Activated naive CD8-positive, alpha-beta T cell treated with anti-CD3 and anti-CD28 coated beads for 36 hours (primary cell): ENCODE measurements at regions not wholly inside any gene's neighbourhood (a gene's known extent, or its start where the extent isn't known, plus 50 kb on each side); places are given as distances from the start of the nearest gene placed in this dataset.
"Not testable (repeated sequence)": the region's sequence is repeated elsewhere in the genome, so short reads cannot be mapped to it uniquely, and the experiment has no call there.

Experiments
- DNase-seq: peaks from one replicate; pipeline ENCODE4 v3.0.0; 2021
- H3K27ac Mint-ChIP-seq: one replicate; pipeline ENCODE4 v1.8.0; 2022; ENCODE audit warnings: mild to moderate bottlenecking, moderate library complexity, mixed read lengths
- H3K27me3 Mint-ChIP-seq: one replicate; pipeline ENCODE4 v1.8.0; 2022; ENCODE audit warnings: mild to moderate bottlenecking, mixed read lengths
- H3K36me3 Mint-ChIP-seq: one replicate; pipeline ENCODE4 v1.8.0; 2021; ENCODE audit warnings: mild to moderate bottlenecking, mixed read lengths
- H3K4me1 Mint-ChIP-seq: one replicate; pipeline ENCODE4 v1.8.0; 2021; ENCODE audit warnings: mixed read lengths
- H3K4me3 Mint-ChIP-seq: one replicate; pipeline ENCODE4 v1.8.0; 2022; ENCODE audit warnings: mild to moderate bottlenecking, moderate library complexity, mixed read lengths
- H3K9me3 Mint-ChIP-seq: one replicate; pipeline ENCODE4 v1.8.0; 2022; ENCODE audit warnings: mixed read lengths

DNA sequence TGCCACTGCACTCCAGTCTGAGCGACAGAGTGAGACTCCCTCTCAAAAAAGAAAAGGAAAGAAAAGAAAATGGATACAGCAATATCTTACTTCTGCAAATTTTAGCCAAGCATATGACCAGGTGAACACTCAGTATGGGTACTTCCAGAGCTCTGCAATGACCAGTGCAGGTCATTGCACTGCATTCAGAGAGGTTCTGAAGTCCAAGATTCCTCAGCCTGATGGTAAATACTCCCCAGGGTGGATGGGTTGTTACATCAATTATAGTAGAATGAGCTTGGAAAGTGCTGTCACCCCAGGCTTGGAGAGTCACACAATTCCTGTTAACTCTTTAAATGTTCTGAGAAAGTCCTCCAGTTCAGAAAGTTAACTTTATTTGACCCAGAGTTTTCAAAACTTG is 103.7 kb downstream of the RPLP1 start:
- no peaks in the 10 kb centered on the region for H3K27me3 Mint-ChIP-seq
- H3K4me3 Mint-ChIP-seq, result no peak overlapping the region
- peaks cover 5% of the 10 kb centered on the region for H3K36me3 Mint-ChIP-seq
- H3K9me3 Mint-ChIP-seq, result peaks cover 7% of the 10 kb centered on the region
- H3K27ac Mint-ChIP-seq, result no peak overlapping the region
- peaks cover 6% of the 10 kb centered on the region for H3K4me1 Mint-ChIP-seq
- DNase-seq, result no peak

GRCh38 chr15:69557020-69557706 is 104.5 kb downstream of the RPLP1 start:
- DNase-seq, result no peak
- H3K36me3 Mint-ChIP-seq, result no peaks in the 10 kb centered on the region
- H3K27ac Mint-ChIP-seq, result no peak overlapping the region
- no peaks in the 10 kb centered on the region for H3K27me3 Mint-ChIP-seq
- H3K9me3 Mint-ChIP-seq, result no peaks in the 10 kb centered on the region
- peaks cover 6% of the 10 kb centered on the region for H3K4me1 Mint-ChIP-seq
- no peak overlapping the region for H3K4me3 Mint-ChIP-seq

DNA sequence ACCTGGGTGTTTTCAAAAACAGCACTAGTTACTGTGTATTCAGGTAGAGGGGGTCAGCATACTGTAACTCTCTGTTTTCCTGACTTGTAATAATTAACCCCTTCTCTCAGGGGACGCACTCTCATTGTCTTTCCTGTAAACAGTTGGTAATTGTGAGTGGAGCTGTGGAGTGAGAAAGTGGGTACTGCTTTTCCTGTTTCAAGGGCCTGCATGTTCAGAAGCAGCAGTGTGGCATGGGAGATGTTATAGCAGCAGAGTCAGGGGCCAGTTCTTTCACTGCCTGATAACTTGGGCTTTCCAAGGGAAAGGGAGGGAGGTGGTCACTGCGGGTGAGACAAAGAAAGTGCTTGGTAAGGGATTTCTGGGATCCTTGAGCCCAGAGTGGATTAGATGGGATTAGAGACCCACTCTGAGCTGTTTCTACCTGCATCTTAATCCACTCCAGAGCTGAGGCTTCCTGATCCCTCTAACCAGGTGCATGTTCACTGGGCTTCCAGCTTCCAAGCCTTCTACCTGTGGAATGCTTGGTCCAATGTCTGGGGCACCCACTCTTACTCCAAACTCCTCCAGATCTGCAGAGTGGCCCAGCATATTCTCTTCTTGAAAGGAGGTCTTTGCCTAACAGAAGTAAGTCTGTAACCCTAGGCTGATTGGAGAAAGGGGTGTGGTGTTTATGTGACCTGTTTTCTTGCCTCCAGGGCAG is 105.2 kb downstream of the RPLP1 start:
- H3K9me3 Mint-ChIP-seq, result no peaks in the 10 kb centered on the region
- H3K4me1 Mint-ChIP-seq, result peaks cover 6% of the 10 kb centered on the region
- H3K27ac Mint-ChIP-seq, result no peak overlapping the region
- DNase-seq, result no peak
- H3K27me3 Mint-ChIP-seq, result no peaks in the 10 kb centered on the region
- H3K4me3 Mint-ChIP-seq, result no peak overlapping the region
- no peaks in the 10 kb centered on the region for H3K36me3 Mint-ChIP-seq

DNA sequence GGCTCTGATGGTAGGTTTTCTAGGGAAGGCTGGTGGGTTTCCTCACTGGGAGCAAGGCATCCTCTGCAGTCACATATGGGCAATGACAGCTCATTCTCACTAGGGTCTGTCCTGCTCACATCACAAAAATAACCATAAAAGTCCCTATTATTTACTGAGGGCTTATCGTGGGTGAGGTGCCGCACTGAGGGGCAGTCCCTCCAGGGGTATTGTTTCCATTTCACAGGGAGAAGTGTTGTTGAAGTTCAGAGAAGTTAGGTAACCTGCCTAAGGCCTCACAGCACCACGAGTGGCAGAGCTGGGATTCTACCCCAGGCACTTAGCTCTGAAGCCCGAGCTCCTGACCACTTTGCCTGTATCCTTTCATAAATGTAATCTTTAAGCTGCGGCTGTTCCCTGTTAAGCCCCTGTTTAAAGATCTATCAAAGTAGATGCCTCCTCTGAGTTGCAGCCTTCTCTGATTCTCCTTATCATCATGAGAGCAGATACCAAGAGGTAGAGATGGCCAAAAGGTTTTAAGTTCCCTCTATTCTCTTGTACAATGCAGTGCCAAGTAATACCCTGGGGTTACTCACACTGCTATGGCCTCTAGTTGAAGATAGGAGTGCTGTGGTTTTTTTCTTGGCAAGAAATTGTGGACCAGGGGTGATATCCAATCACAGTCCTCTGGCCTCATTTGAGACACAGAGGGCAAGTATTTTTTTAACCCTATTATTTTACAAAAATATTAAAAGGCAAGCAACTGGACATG is 107.0 kb downstream of the RPLP1 start:
- H3K9me3 Mint-ChIP-seq, result no peaks in the 10 kb centered on the region
- H3K27ac Mint-ChIP-seq, result no peak overlapping the region
- DNase-seq, result no peak
- H3K4me3 Mint-ChIP-seq, result no peak overlapping the region
- no peaks in the 10 kb centered on the region for H3K36me3 Mint-ChIP-seq
- peaks cover 6% of the 10 kb centered on the region for H3K4me1 Mint-ChIP-seq
- H3K27me3 Mint-ChIP-seq, result peaks cover 5% of the 10 kb centered on the region

DNA sequence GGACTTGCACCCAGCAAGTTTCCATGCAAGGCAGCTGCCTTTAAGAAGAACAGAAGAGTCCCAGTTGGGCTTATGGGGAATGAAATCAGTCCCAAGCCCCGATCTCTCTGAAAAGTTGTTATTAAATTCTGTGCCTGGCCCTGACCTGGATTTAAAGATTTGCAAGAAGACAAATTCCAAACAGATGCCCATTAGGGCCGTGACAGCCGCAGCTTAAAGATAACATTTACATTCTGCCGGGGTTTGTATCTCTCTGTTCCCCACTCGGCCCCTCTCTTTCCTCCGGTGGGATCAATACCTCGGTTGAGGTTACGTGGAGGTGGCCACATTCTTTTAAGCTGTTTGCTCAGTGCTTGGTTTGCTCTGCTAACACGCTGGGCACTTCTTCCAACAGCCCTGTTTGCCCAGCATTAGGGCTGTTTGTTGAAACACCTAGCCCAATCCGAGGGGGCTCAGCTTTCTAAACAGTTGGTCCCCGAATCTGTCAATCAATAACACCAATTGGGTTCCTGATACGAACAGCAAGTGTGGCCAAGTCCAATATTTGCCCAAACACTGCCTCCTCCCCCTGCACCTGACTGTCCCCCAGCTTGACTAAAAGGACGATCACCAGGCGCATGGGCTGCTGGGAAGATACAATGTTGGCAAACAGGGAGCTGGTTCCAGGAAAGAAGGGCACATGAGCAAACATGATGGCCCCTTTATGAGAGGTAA is 108.6 kb downstream of the RPLP1 start:
- Mint-ChIP-seq H3K4me1 (peaks cover 6% of the 10 kb centered on the region), H3K9me3 (no peaks in the 10 kb centered on the region), H3K4me3 (no peak overlapping the region), H3K36me3 (no peaks in the 10 kb centered on the region), H3K27me3 (peaks cover 7% of the 10 kb centered on the region), H3K27ac (no peak overlapping the region)
- no peak for DNase-seq

- peaks cover 9% of the 10 kb centered on the region for H3K27me3 Mint-ChIP-seq
- H3K9me3 Mint-ChIP-seq, result no peaks in the 10 kb centered on the region
- no peak for DNase-seq
- H3K27ac Mint-ChIP-seq, result no peak overlapping the region
- H3K4me1 Mint-ChIP-seq, result peaks cover 6% of the 10 kb centered on the region
- H3K36me3 Mint-ChIP-seq, result no peaks in the 10 kb centered on the region
- no peak overlapping the region for H3K4me3 Mint-ChIP-seq
These were observed 109.5 kb downstream of the RPLP1 start for GRCh38 chr15:69562116-69562515.

DNA sequence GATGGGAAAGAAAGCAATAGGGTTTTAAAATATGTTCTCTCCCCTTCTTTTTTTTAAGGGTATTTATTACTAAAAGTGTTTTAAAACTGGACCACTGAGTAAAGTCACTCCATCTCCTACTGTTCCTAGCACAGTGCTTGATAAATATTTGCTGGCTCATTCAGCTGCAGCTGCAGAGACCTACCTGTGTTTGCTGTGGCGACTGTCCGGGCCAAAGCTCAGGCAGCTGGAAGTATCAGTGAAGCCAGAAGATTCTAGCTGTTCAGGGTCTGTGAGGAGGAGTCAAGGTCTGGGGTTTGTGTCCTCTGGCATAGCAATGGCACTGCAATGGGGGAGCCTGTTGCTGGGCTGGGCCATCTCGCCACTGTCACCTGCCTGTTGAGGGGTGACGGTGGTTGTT is 109.9 kb downstream of the RPLP1 start:
- no peak for DNase-seq
- H3K27me3 Mint-ChIP-seq, result peaks cover 9% of the 10 kb centered on the region
- H3K27ac Mint-ChIP-seq, result no peak overlapping the region
- no peaks in the 10 kb centered on the region for H3K9me3 Mint-ChIP-seq
- H3K36me3 Mint-ChIP-seq, result no peaks in the 10 kb centered on the region
- H3K4me3 Mint-ChIP-seq, result no peak overlapping the region
- peaks cover 6% of the 10 kb centered on the region for H3K4me1 Mint-ChIP-seq

- Mint-ChIP-seq H3K36me3 (no peaks in the 10 kb centered on the region), H3K27ac (no peak overlapping the region), H3K9me3 (no peaks in the 10 kb centered on the region), H3K4me1 (no peaks in the 10 kb centered on the region), H3K27me3 (peaks cover 9% of the 10 kb centered on the region), H3K4me3 (no peak overlapping the region)
- no peak for DNase-seq
These were observed 112.5 kb downstream of the RPLP1 start for GRCh38 chr15:69565066-69565655.

DNA sequence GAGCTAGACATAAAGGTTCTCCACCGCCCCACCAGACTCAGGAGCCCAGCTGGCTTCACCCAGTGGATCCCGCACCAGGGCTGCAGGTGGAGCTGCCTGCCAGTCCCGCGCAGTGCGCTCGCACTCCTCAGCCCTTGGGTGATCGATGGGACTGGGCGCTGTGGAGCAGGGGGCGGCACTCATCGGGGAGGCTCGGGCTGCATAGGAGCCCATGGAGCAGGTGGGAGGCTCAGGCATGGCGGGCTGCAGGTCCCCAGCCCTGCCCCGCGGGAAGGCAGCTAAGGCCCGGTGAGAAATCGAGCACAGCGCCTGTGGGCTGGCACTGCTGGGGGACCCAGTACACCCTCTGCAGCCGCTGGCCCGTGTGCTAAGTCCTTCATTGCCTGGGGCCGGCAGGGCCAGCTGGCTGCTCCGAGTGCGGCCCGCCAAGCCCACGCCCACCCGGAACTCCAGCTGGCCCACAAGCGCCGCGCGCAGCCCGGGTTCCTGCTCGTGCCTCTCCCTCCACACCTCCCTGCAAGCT is 114.7 kb downstream of the RPLP1 start:
- H3K4me3 Mint-ChIP-seq, H3K27ac Mint-ChIP-seq, DNase-seq, H3K9me3 Mint-ChIP-seq, H3K4me1 Mint-ChIP-seq, H3K36me3 Mint-ChIP-seq: not testable (repeated sequence)
- peaks cover 13% of the 10 kb centered on the region for H3K27me3 Mint-ChIP-seq

- H3K36me3 Mint-ChIP-seq, result no peaks in the 10 kb centered on the region
- H3K4me1 Mint-ChIP-seq, result peaks cover under 1% of the 10 kb centered on the region
- no peaks in the 10 kb centered on the region for H3K9me3 Mint-ChIP-seq
- H3K27ac Mint-ChIP-seq, result no peak overlapping the region
- DNase-seq, result no peak
- H3K27me3 Mint-ChIP-seq, result peaks cover 9% of the 10 kb centered on the region
- H3K4me3 Mint-ChIP-seq, result no peak overlapping the region
These were observed 115.8 kb downstream of the RPLP1 start for GRCh38 chr15:69568173-69569009.

GRCh38 chr15:69570454-69570853 is 117.8 kb downstream of the RPLP1 start:
- no peak overlapping the region for H3K27ac Mint-ChIP-seq
- no peak overlapping the region for H3K4me3 Mint-ChIP-seq
- no peak for DNase-seq
- H3K9me3 Mint-ChIP-seq, result no peaks in the 10 kb centered on the region
- no peaks in the 10 kb centered on the region for H3K36me3 Mint-ChIP-seq
- H3K27me3 Mint-ChIP-seq, result peaks cover 8% of the 10 kb centered on the region
- peaks cover 17% of the 10 kb centered on the region for H3K4me1 Mint-ChIP-seq

DNA sequence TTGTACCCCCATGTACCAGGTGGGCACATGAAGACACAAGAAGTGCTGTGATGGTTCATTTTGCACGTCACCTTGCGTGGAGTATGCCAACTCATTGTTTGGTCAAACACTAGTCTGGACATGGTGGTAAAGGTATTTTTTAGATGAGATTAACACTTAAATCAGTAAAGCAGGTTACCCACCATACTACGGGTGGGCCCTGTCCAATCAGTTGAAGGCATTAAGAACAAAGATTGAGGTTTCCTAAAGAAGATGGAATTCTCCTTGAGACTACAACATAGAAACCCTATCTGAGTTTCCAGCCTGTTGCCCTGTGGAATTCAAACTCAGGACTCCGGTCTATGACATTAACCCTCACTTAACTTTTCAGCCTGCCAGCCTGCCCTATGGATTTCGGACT is 118.4 kb downstream of the RPLP1 start:
- no peaks in the 10 kb centered on the region for H3K36me3 Mint-ChIP-seq
- H3K9me3 Mint-ChIP-seq, result no peaks in the 10 kb centered on the region
- DNase-seq, result no peak
- peaks cover 22% of the 10 kb centered on the region for H3K4me1 Mint-ChIP-seq
- no peak overlapping the region for H3K4me3 Mint-ChIP-seq
- H3K27me3 Mint-ChIP-seq, result peaks cover 8% of the 10 kb centered on the region
- H3K27ac Mint-ChIP-seq, result no peak overlapping the region

DNA sequence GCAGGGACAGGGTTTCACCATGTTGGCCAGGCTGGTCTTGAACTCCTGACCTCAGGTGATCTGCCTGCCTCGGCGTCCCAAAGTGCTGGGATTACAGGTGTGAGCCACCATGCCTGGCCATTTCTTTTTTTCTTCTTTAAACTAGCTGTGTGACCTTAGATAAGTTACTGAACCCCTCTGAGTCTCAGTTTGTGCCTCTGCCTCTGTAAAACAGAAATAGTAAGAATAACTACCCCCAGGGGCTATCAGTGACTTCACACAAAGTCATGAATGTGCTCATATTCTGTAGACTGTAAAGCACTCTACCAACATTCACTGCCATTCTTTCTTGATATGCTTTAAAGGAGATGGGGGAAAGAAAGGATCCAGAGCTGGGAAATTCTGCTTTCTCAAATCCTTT is 120.7 kb downstream of the RPLP1 start:
- H3K27me3 Mint-ChIP-seq, H3K4me3 Mint-ChIP-seq, H3K36me3 Mint-ChIP-seq, H3K9me3 Mint-ChIP-seq, DNase-seq: not testable (repeated sequence)
- Mint-ChIP-seq H3K27ac (peak overlapping the region; percentile 16), H3K4me1 (peaks cover 24% of the 10 kb centered on the region)
